Peyer's patch (tissue), 4 donors: ENCODE measurements at regions not wholly inside any gene's neighbourhood (a gene's known extent, or its start where the extent isn't known, plus 50 kb on each side); places are given as distances from the start of the nearest gene placed in this dataset.

ENCODE experiments used
- POLR2A ChIP-seq, 2 donors: fragments of 450-650 bp; IDR thresholded peaks; one replicate each; pipeline ENCODE4 v1.5.1; 2017; ENCODE audit warnings: antibody characterized with exemption in 2 of 2, mild to moderate bottlenecking in 2 of 2, moderate library complexity in 2 of 2
- TF ChIP-seq, protein P1 (sequence below), 6 experiments: fragments of 450-650 bp in 4 of 6; fragments of 200-600 bp in 2 of 6; sonication (generic) in 1 of 6; IDR thresholded peaks; one replicate each; pipeline ENCODE4 v1.5.1; 2017 to 2019; ENCODE audit warnings: antibody characterized with exemption in 6 of 6, mild to moderate bottlenecking in 3 of 6, moderate library complexity in 1 of 6

DNA sequence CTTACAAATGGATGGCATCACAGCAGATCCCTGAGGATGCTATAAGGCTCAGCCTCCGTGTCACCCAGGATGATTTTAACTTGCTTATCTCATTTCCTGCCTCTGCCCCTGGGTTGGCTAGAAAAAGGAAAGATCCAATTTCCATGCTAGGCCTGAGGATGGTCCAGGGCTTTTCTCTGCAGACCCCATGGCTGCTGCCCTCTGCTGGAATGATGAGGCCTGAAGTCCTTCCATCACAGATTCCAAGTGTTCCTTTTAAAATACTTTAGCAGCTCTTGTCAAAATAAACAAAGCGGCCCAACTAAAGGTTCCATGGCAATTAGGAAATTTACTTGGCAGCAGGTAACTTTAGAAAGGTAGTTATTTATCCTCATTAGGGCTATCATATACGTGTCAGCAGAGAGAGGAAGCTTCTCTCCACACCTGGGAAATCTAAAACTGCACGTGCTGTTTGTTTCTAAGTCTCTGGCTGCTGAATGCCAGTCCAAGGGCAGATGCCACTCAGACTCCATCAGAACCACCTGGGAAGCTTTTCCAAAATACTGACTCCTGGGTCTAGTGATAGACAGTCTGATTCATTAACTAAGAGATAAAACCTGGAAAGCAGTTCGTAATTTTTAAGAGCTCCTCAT lies 401.9 kb upstream of the IL12A start:
- TF ChIP-seq, protein P1, sequence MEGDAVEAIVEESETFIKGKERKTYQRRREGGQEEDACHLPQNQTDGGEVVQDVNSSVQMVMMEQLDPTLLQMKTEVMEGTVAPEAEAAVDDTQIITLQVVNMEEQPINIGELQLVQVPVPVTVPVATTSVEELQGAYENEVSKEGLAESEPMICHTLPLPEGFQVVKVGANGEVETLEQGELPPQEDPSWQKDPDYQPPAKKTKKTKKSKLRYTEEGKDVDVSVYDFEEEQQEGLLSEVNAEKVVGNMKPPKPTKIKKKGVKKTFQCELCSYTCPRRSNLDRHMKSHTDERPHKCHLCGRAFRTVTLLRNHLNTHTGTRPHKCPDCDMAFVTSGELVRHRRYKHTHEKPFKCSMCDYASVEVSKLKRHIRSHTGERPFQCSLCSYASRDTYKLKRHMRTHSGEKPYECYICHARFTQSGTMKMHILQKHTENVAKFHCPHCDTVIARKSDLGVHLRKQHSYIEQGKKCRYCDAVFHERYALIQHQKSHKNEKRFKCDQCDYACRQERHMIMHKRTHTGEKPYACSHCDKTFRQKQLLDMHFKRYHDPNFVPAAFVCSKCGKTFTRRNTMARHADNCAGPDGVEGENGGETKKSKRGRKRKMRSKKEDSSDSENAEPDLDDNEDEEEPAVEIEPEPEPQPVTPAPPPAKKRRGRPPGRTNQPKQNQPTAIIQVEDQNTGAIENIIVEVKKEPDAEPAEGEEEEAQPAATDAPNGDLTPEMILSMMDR (IDR thresholded peaks at IDR 0.05) = no peak
- no peak for TF ChIP-seq POLR2A (IDR thresholded peaks at IDR 0.05)
